GM21381 (cell line): ENCODE measurements at regions not wholly inside any gene's neighbourhood (a gene's known extent, or its start where the extent isn't known, plus 50 kb on each side); places are given as distances from the start of the nearest gene placed in this dataset.

Source experiments
- ATAC-seq: cut with Tn5 transposase; IDR thresholded peaks from one replicate; pipeline ENCODE4 v1.9.1; 2021; ENCODE audit warnings: mild to moderate bottlenecking, moderate library complexity; ENCODE audit not compliant: unreplicated experiment

DNA sequence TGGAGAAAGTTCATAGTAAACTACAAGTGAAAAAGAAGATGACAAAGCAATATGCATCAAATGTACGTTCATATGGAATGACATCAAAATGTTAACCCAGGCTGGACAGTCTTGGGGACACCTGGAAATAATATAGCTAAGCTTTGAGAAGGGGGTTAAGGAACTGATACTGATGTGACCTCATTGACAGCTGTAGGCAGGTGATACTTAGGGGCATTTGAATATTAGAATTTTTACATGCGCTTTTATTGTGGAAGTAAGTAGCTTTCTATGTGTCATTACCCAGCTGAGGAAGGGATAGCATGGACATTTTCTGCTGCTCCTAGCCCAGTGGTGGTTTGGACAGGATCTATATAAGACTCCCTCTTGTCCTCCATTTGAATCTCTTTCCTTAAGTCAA, 299.7 kb downstream of the CWC27 start:
- peak; percentile 33 for ATAC-seq

DNA sequence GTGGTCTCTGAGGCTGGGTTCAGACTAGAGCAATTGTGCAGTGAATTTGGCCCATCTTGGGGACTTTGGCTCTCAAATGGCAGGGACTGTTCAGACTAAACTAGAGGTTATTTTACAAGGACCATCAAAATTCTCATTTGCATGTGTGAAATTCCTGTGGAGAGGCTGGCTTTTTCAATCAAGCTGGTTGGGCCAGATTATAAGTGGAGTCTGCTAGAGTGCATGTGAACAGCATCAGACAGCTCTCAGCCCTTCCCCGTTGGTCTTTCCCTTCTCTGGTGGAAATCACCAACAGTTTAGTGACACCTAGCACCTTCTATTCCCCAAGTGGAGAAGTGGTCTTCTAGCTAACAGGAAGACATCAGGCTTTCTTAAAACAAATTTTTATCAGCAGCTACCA, 301.3 kb downstream of the CWC27 start:
- no peak for ATAC-seq

GRCh38 chr5:65072850-65073249, 304.1 kb downstream of the CWC27 start:
- ATAC-seq: no peak

DNA sequence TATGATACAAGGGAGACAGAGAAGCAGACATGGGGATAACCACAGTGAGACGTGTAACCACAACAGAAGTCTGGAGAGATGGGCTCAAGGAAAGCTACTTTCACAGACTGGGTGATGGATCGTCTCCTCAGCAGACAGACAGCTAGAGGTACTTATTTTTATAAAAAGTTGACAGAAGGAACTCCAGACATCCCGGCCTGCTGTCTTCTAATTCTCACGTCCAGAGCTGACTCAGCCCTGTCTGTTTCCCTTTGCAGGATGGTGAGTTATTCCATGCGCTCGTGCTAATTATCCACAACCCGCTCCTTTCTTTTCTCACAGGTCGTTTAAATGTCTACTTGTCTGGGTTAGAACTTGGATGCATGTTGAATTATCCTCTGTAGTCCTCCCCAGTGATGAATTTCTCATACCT, 304.5 kb downstream of the CWC27 start:
- ATAC-seq: no peak

- ATAC-seq: no peak
These were observed 307.0 kb downstream of the CWC27 start for GRCh38 chr5:65075623-65076250.

GRCh38 chr5:65076251-65076869, 307.6 kb downstream of the CWC27 start:
- ATAC-seq: peak; percentile 85

GRCh38 chr5:65077653-65078052, 308.9 kb downstream of the CWC27 start:
- ATAC-seq: no peak

- no peak for ATAC-seq
These were observed 309.6 kb downstream of the CWC27 start for GRCh38 chr5:65078331-65078730.

GRCh38 chr5:65081071-65081470, 312.3 kb downstream of the CWC27 start:
- ATAC-seq: no peak

DNA sequence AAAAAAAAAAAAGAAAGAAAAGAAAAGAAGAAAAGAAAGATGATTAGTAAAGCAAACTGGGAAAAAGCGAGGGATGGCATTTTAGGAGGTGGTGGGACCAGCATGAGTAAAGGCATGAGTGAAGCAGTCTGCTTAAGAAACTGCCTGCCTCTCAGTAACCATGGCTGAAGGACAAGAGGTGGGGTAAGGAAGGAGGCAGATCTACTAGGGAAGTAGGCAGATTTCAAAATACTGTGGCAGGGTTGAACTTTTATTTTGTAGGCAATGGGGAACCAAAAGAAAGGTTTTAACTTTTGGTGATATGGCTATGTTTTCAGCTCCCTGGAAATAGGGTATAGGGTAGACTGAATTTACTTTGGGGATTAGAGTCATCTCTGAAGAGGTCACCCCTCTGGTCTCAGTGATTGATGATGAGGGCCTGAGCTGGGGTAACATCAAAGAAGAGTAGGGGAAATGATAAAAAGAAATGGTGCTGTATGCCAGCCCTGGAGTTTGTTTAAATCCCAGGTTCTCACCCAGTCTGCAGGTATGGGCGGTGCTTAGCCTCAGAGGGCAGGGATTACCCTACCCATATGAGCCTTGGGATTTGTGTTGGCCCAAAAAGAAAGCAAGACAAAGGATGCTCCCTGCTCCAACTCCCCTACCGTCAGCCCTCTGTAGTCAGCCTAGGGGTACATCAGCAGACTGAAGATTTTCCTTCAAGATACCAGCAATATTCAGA, 316.2 kb downstream of the CWC27 start:
- no peak for ATAC-seq

GRCh38 chr5:65085516-65085850, 316.8 kb downstream of the CWC27 start:
- no peak for ATAC-seq

DNA sequence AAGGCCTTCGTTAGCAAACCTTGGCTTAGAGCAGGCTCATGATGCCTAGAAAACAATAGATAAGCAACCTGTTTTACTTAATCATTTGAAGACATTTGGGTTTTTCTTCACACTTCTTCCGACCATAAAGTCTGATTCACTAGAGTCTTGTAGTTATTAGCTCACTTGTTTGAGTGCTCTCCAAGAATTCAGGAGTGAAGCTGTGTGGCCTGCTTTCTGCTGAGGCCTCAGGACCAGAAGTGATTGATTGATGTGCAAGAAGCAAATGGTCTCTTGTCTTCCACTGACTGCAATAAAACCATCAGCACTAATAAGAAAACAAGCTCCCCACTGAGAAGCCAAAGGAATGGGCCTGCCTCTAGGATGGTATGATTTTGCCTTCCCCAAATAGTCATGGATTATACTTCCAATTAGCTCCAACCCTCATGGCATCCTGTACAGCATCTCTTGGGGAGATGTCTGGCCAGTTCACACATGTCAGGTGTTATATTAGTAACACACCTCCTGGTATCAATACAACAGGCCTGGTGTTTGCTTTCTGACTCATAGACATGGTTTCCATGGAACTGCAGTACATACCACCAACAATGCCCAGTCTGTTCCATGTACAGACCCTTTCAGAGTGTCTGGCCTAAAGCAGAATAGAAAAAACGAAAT, 317.6 kb downstream of the CWC27 start:
- no peak for ATAC-seq

DNA sequence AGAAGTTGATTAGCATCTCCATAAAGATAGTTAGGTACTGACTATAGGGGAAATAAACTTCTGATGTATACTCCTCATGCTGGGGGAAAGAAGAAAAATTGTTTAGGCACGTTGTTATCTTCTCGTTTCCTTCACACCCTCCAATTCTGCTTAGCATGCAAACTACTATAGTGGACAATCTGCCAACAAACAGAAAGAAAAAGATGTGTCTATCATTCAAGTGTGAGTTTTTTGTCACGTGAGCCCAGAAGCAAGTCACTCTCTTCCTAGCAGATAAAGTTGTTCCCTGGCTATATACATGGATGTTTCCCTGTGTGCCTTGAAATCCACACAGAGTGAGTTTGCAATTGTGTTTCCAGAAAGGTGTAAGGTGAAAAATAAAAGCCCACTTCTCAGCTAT, 318.4 kb downstream of the CWC27 start:
- ATAC-seq: no peak

- no peak for ATAC-seq
These were observed 325.5 kb downstream of the CWC27 start for GRCh38 chr5:65094279-65094678.

DNA sequence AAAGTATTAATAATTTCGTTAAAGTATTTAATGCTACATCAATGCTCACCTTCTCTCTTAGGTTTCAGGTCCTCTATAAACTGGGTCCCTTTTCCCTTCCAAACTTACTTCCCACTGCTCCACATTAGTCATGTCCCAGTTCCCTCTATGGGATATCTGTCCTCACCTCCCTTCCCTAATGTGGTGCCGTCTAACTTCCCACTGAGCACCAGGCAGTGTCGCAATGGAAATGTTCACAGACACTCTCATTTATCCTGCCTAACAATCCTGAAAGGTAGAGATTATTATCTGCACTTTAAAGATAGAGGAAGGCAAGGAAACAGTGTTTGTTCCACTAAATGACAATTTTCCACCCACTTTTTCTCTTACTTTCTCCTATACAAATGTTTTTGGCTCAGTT, 329.7 kb downstream of the CWC27 start:
- no peak for ATAC-seq
